ENCODE measurements at regions not wholly inside any gene's neighbourhood (a gene's known extent, or its start where the extent isn't known, plus 50 kb on each side); places are given as distances from the start of the nearest gene placed in this dataset.
"Not testable (repeated sequence)": the region's sequence is repeated elsewhere in the genome, so short reads cannot be mapped to it uniquely, and the experiment has no call there.

DNA sequence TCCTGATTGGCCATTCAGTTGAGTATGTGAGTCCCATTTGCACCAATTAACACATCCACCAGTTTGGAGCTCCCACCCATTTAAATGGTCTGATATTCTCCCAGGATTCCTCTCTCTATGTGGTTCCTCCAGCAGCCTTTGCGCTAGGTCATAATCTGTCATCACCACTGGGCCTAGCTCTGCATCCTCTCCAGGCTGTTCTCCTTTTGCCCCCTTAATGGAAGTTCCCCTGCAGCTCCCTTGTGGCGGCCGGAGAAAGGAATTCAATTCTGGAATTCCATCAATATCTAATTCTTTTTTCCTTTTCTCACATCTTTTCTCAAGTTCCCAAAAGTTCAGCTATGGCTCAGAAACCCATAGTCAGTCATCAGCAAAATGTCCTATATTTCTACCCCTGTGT is 2184.4 kb upstream of the AGA start:
- no peak for DNase-seq

DNA sequence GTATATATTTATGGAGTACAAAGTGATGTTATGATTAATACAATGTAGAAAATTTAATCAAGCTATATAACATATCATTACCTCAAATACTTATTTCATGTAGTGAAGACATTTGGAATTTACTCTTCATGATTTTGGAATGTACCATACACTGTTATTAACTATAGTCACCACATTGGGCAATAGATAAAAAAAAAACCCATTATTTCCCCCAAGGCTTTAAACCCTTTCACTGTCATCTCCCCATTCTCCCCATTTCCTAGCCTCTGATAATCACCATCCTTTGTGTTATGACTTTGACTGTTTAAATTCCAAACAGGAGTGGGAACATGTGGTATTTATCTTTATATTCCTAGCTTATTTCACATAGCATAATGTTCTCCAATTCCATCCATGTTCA is 2189.1 kb upstream of the AGA start:
- no peak for DNase-seq

DNA sequence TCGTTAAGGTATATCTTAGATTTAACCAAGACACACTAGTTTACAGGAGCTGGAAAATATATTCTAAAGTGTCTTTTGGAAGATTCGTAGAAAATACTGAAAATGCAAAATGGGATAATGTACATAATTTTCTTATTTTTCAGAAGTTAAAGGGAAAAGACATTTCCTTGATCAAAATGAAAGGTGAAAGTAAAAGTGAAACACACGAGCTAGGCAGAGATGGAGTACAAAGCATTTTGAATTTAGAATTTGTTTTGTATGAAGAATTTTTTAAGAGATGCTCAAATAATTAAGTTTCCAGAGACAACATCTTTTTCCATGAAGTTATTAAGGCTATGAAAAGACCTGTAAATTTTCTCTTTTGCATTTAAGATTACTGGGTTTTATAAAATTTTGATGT is 2192.6 kb upstream of the AGA start:
- no peak for DNase-seq

DNA sequence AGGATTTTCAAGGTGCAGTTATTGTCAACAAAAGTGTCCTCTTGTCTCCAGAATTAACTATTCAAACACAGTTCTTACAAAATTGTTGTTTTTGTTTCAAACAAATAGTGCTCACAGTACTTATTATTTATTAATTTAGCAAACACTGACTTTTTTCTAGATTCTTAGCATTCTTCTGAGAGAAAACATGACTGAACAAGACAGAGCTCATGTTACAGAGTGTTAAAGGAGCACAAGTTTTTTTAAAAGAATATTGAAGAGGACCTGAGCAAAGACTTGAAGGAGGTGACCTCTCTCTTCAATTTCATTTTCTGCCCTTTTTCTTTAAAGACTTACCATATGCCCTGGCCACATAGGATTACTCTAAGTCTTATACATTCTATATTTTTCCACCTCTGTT is 2220.3 kb upstream of the AGA start:
- no peak for DNase-seq

DNA sequence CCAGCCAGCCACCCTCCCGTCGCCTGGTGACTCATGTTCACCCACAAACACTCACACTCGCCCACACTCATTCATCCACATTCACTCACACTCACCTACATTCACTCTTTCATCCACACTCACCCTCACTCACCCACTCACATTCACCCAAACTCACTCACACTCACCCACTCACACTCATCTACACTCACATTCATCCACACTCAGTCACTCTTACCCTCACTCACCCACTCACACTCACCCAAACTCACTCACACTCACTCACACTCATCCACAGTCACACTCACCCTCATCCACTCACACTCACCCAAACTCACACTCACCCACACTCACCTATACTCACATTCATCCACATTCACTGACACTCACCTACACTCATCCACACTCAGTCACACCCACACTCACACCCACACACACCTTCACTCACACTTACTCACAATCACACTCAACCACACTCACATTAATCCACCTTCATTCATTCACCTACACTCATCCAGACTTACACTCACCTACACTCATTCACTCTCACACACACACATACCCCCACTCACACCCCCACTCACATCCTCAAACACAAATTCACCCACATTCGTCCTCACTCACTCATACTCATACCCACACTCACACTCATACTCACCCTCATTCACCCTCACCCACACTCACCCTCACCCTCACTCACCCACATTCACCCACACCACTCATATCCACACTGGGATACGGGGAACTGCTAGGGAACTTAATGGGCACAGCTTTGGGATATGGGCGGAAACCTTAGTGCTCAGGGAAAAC is 2221.6 kb upstream of the AGA start:
- no peak for DNase-seq

DNA sequence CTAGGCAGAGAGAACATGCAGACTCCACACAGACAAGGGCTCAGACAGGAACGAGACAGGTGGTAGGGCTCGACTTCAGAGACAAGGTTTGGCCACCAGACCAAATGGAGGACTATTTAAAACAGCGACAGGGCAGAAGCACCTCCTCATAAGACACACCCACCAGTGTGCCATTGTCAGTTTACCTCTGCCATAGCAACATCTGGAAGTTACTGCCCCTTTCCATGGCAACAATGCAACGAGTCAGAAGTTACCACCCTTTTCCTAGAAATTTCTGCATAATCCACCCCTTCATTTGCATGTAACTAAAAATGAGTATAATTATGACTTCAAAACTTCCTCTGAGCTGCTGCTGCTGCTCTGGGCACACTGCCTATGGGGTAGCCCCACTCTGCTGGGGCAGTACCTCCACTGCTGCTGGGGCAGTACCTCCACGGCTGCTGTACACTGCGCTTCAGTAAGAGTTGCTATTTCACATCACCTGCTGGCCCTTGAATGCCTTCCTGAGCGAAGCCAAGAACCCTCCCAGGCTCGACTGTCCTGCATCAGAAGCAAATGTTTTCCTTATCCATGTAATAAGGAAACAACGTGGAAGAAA is 2222.3 kb upstream of the AGA start:
- DNase-seq = no peak

DNA sequence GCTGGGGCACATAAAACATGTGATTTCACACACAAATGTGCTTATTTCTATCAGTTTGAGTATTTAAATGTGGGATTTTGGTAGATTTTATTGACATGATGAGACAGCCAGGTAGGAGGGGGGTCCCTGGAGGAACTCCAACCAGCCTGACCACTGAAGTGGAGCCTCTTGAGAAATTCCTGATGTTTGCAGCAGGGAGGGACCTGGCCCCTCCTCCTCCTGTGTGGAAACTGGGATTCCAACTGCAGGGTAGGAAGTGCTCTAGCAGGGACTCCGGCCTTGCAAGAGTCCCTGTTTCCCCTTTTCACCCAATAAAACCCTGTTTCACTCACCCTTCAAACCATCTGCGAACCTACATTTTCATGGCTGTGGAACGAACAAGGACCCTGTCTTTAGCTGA is 2224.0 kb upstream of the AGA start:
- DNase-seq = no peak

DNA sequence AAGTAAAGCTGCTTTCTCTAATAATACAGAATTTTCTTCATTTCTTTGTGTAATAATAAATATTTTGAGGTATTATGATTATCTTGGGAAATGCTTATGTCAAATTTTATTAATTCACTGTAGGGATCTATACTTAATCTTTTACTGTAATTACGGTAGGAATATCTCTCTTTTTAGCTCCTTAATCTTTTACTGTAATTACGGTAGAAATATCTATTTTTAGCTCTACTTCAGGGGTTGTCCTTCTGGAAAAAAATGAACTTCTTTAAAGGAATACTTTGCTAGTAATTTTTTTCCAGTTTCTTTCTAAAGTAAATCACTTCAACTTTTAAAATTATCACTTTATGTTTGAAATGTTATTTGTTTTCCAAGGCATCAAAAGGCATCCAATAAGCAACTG is 2229.4 kb upstream of the AGA start:
- DNase-seq = no peak

DNA sequence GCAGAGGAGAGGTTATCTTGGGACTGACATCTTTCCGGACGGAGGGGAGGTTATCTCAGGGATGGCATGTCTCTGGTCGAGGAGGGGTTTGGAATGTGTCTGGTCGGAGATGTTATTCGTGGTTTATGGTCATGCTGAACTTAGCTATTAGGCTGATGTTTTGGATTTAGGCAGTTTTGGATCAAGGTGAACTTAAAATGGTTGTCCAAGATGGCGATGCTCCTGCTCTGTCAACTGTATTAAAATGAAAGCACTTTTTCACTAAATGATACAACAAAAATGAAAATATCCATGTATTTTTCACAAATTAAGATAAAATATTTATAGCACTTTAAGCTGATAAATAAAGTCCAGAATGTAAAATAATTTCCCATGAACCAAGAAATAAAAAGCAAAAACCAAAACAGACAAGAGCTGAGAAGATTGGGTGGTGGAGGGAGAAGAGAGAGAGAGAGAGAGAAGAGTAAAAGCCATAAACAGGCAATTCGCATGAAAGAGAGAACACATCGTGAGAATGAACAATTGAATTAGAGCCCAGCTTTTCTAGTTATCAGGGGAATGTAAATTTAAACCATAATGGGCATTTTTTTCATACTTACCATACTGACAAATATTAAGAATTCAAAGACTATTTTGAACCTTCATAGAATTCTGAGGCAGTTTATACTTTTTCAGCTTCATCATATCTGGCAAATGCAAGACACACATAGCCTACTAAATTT is 2236.0 kb upstream of the AGA start:
- DNase-seq = no peak

DNA sequence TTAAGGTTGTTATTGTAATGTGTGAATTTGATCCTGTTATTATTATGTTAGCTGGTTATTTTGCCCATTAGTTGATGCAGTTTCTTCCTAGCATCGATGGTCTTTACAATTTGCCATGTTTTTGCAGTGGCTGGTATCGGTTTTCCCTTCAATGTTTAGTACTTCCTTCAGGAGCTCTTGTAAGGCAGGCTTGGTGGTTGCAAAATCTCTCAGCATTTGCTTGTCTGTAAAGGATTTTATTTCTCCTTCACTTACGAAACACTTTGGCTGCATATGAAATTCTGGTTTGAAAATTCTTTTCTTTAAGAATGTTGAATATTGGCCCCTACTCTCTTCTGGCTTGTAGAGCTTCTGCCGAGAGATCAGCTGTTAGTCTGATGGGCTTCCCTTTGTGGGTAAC is 2241.4 kb upstream of the AGA start:
- not testable (repeated sequence) for DNase-seq

DNA sequence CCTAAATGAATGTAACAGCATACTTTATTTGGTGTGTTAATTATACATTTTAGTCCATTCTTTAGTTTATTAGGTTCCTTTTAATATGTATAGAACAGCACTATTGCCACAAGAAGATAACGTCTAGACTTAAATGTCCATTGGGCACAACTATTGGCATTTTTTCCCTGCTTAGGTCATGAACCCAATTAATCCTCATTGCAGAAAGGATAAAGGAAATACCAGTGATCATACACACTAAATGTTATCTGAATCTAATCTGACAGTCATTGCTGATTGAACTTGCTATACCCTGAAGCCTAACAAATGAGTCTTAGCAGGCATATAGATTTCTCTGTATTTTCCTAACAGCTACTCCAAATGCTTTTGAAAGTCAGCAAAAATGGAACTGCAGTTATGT is 2250.0 kb upstream of the AGA start:
- DNase-seq = no peak

DNA sequence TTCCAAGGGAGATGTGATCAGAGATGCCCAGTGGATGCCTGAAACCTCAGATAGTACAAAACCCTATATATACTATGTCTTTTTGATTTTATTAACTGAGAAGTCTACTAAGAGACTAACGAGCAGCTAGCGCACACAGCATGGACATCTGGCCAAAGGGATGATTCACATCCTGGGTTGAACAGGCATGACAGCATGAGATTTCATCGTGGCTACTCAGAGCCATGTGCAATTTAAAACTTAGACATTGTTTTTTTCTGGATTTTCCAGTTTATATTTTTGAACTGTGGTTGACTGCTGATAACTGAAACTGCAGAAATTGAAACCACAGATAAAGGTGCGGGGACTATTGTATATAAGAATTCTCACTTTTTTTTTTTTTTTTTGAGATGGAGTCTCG is 2252.9 kb upstream of the AGA start:
- no peak for DNase-seq

DNA sequence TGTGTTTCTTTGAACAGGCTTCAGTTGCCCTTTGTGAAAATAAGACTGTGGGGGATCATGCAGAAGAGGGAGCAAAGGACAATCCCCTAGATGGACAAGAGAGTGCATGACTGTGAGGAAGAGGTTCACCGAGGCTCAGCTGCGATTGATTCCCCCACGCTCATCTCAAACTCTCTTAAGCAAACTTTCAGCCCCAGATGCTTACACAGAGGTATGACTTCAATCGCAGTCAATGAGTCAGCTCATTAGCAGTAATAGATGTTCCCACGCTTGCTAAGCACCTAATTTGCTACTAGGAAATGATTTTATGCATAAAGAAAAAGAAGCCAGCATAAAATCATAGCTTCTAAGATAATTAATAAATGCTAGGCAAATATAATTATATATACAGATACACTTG is 2256.1 kb upstream of the AGA start:
- no peak for DNase-seq

DNA sequence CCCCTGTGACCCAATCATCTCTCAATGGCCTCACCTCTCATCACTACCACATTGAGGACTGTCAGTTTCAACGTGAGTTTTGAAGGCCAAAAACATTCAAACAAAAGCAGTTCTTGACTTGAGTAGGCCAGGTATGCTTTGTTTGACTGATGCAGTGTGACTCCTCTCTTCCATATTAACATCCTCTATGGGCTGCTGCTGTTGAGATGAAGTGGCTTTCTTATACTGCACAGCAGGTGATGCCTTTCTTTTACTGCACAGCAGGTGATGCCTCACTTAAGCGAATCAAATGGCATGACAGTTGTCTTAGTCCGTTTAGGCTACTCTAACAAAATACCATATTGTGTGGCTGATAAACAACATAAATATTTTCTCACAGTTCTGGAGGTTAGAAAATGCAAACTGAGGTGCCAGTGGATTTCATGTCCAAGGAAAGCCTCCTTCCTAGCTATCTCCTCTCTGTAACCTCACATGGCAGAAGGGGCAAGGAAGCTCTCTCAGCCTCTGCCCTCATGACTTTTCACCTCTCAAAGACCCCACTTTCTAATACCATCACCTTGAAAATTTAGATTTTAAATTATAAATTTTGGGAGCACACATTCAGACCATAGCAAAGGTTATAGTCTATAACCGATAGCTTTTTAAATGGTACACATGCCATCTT is 2267.9 kb upstream of the AGA start:
- DNase-seq = no peak

DNA sequence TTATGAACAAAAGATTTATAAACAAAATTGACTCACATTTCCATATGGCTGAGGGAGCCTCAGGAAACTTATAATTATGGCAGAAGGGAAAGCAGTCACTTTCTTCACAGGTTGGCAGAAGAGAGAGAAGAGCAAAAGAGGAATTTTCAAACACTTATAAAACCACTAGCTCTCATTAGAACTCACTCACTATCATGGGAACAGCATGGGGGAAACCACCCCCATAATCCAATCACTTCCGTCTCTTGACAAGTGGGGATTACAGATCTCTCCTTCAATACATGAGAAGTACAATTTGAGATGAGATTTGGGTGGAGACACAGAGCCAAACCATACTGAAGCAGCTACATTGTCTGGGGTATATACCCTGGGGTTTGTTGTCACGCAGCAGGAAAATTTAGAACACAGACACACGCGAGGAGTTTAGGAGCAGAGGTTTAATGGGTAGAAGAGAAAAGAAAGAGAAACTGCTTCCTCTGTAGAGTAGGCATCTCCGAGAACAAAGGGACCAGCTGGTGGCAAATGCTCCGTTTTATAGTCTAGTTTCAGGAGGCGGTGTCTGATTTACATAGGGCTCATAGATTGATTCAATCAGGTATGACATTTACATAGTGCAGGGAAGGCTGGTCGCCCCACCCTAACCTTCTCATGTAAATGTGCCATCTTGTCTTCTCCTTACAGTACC is 2277.7 kb upstream of the AGA start:
- no peak for DNase-seq

DNA sequence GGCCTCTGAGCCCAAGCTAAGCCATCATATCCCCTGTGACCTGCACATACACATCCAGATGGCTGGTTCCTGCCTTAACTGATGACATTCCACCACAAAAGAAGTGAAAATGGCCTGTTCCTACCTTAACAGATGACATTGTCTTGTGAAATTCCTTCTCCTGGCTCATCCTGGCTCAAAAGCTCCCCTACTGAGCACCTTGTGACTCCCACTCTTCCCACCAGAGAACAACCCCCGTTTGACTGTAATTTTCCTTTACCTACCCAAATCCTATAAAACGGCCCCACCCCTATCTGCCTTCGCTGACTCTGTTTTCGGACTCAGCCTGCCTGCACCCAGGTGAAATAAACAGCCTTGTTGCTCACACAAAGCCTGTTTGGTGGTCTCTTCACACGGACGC is 2284.3 kb upstream of the AGA start:
- DNase-seq = not testable (repeated sequence)

DNA sequence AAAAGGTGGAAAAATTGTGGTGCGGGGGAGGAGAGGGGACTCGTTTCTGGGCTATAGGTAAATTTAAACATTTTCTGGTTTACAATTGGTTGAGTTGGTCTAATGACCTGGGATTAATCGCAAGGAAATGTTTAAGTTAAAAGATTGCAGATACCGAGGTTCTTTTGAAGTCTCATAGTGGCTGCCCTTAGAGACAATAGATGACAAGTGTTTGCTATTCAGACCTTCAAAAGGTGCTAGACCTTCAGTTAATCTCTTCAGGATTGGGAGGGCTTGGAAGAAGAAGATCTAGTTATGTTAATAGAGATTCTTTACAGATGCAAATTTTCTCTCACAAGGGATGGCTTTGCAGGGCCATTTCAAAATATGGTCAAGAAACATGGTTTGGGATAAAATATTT is 2286.1 kb upstream of the AGA start:
- DNase-seq = no peak

DNA sequence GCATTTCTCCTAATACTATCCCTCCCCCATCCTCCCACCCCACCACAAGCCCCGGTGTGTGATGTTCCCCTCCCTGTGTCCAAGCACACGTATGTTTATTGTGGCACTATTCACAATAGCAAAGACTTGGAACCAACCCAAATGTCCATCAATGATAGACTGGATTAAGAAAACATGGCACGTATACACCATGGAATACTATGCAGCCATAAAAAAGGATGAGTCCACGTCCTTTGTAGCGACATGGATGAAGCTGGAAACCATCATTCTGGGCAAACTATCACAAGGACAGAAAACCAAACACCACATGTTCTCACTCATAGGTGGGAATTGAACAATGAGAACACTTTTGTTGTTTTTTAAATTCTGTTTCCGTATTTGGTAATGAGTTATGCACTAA is 2294.6 kb upstream of the AGA start:
- not testable (repeated sequence) for DNase-seq

DNA sequence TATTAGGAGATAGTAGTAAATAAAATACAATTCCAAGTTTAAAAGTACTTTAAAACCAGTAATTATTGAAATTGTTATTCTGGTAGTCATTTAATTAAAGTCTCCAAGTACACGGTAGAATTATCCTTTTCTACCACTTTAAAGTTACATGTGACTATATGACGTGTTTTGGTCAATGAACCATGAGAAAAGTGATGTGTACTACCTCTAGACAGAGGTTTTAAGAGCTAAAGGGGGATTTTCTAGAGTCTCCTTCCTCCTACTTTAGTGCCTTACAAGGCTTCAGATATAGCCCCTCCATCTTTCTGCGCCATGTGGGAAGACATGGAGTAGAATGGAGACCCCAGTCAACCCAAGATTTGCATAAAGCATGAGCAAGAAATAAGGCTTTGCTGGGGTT is 2296.6 kb upstream of the AGA start:
- DNase-seq = no peak

DNA sequence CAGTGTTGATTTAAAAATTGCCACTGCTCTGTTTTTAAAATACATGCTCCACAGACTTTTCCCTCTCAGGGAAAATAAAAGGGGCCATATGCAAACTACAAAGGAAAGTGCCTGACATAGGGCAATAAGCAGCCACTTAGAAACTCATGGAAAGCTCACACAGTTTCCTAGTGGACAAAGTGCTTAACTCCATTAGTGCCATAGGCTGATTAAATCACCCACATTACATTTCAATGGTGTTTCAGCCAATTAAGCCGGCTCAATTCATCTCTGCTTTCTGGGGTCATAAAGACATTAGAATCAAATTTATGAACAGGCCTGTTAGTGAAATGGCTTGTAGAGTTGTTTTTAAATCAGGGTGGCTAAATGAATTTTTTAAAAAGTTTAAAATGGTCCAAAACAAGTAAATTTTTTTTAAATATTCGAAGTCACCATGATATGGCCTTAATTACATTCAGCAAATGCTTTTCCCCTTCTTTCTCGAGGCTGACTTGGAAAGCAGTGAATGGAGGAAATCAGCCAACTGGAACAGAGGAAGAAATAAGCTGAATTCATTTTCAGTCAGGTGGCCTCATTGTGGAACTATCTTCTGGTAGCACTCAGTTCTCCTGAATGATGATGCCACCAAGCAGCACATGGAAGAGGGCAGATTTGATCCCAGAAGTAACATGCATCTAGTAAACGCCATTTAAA is 2305.1 kb upstream of the AGA start:
- no peak for DNase-seq

DNA sequence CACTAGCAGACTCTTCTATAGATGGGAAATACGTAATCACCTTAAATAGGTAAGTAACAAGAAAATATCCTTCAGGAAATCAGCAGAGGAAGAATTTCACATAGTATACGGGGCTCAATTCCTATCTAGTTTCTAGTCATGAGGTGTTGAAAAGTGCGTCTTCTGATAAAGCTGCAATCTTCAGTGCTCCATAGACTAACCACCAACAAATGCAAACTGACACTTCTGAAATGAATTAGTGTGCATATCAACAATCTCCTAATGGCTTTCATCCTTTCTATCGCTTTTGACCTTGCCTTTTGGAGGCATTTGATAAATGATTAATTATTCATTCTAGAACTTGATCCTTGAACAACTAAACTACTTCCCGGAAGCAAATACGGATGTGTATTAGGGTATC is 2306.6 kb upstream of the AGA start:
- DNase-seq = no peak

DNA sequence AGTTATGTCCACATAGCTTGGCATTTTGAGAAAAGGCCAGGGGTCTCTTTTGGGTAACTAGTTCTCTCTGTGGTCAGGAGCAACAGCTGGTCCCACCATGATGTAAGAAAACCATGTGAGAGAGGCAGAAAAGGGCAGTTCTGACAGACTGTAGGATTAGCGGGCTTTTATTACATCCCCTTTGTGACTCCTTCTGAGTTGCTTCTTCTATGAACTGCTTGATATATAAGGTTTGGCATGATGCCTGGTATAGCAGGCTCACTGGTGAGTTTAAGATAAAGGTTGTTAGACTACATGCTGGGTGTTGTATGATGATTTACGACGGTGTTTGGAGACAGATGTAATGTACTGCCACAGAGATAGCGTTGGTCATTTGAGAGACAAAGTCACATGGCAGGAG is 2308.1 kb upstream of the AGA start:
- no peak for DNase-seq

DNA sequence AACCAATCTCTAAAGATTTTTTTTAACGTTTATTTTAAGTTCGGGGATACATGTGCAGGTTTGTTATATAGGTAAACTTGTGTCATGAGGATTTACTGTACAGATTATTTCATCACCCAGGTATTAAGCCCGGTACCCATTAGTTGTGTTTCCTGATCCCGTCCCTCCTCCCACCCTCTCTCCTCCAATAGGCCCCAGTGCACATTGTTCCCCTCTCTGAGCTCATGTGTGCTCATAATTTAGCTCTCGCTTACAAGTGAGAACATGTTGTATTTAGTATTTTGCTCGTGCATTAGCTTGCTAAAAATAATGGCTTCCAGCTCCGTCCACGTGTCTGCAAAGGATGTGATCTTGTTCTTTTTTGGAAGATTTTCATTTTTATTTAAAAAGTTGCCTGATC is 2309.4 kb upstream of the AGA start:
- no peak for DNase-seq
